GM23338 (cell line): ENCODE measurements at regions not wholly inside any gene's neighbourhood (a gene's known extent, or its start where the extent isn't known, plus 50 kb on each side); places are given as distances from the start of the nearest gene placed in this dataset.

Source experiments
- ATAC-seq: fragments of 200-7000 bp; cut with Tn5 transposase; 3 replicates; pipeline ENCODE4 v1.9.1; 2020
- DNase-seq: peaks from one replicate; pipeline ENCODE4 v3.0.0-alpha.2; 2015; ENCODE audit warnings: low spot score
- H2AFZ ChIP-seq: fragments of 200-600 bp; sonication (generic); 2 replicates; pipeline ENCODE4 v1.8.0; 2016; ENCODE audit warnings: antibody characterized with exemption, mild to moderate bottlenecking, moderate library complexity
- H3F3A ChIP-seq: fragments of 200-600 bp; sonication (generic); replicated peaks from 2 replicates; pipeline ENCODE4 v1.8.0; 2017; ENCODE audit warnings: antibody characterized with exemption, mixed run types, low read depth
- H3K27ac ChIP-seq: fragments of 200-600 bp; sonication (generic); 2 replicates; pipeline ENCODE4 v1.6.1; 2016; ENCODE audit warnings: low read depth
- H3K27me3 ChIP-seq: fragments of 200-600 bp; sonication (generic); 2 replicates; pipeline ENCODE4 v1.8.0; 2016; ENCODE audit warnings: mild to moderate bottlenecking, mixed run types, moderate library complexity; ENCODE audit not compliant: insufficient read depth
- H3K36me3 ChIP-seq: fragments of 200-600 bp; sonication (generic); 2 replicates; pipeline ENCODE4 v1.8.0; 2016; ENCODE audit warnings: mild to moderate bottlenecking; ENCODE audit not compliant: insufficient read depth
- H3K4me1 ChIP-seq: fragments of 200-600 bp; sonication (generic); 2 replicates; pipeline ENCODE4 v1.8.0; 2016; ENCODE audit warnings: mild to moderate bottlenecking, moderate library complexity; ENCODE audit not compliant: insufficient read depth
- H3K4me2 ChIP-seq: fragments of 200-600 bp; sonication (generic); 2 replicates; pipeline ENCODE4 v1.7.1; 2017; ENCODE audit warnings: mixed run types
- H3K4me3 ChIP-seq: fragments of 200-600 bp; sonication (generic); 2 replicates; pipeline ENCODE4 v1.6.1; 2016; ENCODE audit warnings: mixed run types
- H3K79me2 ChIP-seq: fragments of 200-600 bp; sonication (generic); replicated peaks from 2 replicates; pipeline ENCODE4 v1.8.0; 2017; ENCODE audit warnings: mild to moderate bottlenecking; ENCODE audit not compliant: insufficient read depth
- H3K9me2 ChIP-seq: fragments of 200-600 bp; sonication (generic); 2 replicates; pipeline ENCODE4 v1.8.0; 2017; ENCODE audit not compliant: insufficient read depth
- H4K20me1 ChIP-seq: fragments of 200-600 bp; sonication (generic); replicated peaks from 2 replicates; pipeline ENCODE4 v1.8.0; 2017; ENCODE audit warnings: mild to moderate bottlenecking; ENCODE audit not compliant: insufficient read depth
- H3K27ac Mint-ChIP-seq: 2 replicates; pipeline ENCODE4 v1.8.0; 2020; ENCODE audit warnings: inconsistent platforms, mild to moderate bottlenecking, moderate library complexity, mixed read lengths
- H3K27me3 Mint-ChIP-seq: 3 replicates; pipeline ENCODE4 v1.8.0; 2022; ENCODE audit warnings: low read depth, mild to moderate bottlenecking, moderate library complexity, mixed read lengths, inconsistent platforms; ENCODE audit not compliant: insufficient read depth, poor library complexity
- H3K36me3 Mint-ChIP-seq: 3 replicates; pipeline ENCODE4 v1.8.0; 2021; ENCODE audit warnings: low read depth, mild to moderate bottlenecking, inconsistent platforms, moderate library complexity, mixed read lengths
- H3K4me1 Mint-ChIP-seq: 3 replicates; pipeline ENCODE4 v1.8.0; 2020; ENCODE audit warnings: mild to moderate bottlenecking, inconsistent platforms, mixed read lengths
- H3K4me3 Mint-ChIP-seq: 3 replicates; pipeline ENCODE4 v1.8.0; 2021; ENCODE audit warnings: moderate library complexity, mild to moderate bottlenecking, inconsistent platforms, mixed read lengths
- H3K9me3 Mint-ChIP-seq: 3 replicates; pipeline ENCODE4 v1.8.0; 2020; ENCODE audit warnings: moderate library complexity, mild to moderate bottlenecking, inconsistent platforms, mixed read lengths
- CREB1 ChIP-seq: fragments of 250-450 bp; sonication (Bioruptor Pico); IDR thresholded peaks from 2 replicates; pipeline ENCODE4 v1.5.0; 2020; ENCODE audit warnings: low read depth, mild to moderate bottlenecking, moderate library complexity
- EZH2 ChIP-seq: fragments of 200-600 bp; sonication (generic); IDR thresholded peaks from one replicate; pipeline ENCODE4 v1.8.0; 2017; ENCODE audit warnings: antibody characterized with exemption, mild to moderate bottlenecking, low read depth; ENCODE audit not compliant: unreplicated experiment
- NANOG ChIP-seq: IDR thresholded peaks from 2 replicates; pipeline ENCODE4 v1.6.1; 2016; ENCODE audit warnings: antibody characterized with exemption, borderline replicate concordance
- REST ChIP-seq: IDR thresholded peaks from one replicate; pipeline ENCODE4 v1.6.1; 2018; ENCODE audit warnings: antibody characterized with exemption; ENCODE audit not compliant: unreplicated experiment
- STAT1 ChIP-seq: IDR thresholded peaks from one replicate; pipeline ENCODE4 v1.6.1; 2016; ENCODE audit warnings: antibody characterized with exemption; ENCODE audit not compliant: unreplicated experiment
- ZNF462 ChIP-seq: fragments of 250-450 bp; sonication (Bioruptor Pico); IDR thresholded peaks from 2 replicates; pipeline ENCODE4 v1.5.0; 2020; ENCODE audit warnings: mild to moderate bottlenecking, moderate library complexity

GRCh38 chr6:22021966-22022365, 274.9 kb downstream of the PRL start:
- ATAC-seq: no peak
- no peaks in the 10 kb centered on the region for H4K20me1 ChIP-seq
- DNase-seq: no peak
- Mint-ChIP-seq H3K36me3 (peaks cover 4% of the 10 kb centered on the region; the same call in 1 of the 3 replicates), H3K27ac (no peak overlapping the region), H3K27me3 (peaks cover 9% of the 10 kb centered on the region), H3K9me3 (peaks cover 9% of the 10 kb centered on the region; the same call in 1 of the 3 replicates), H3K4me3 (no peak overlapping the region), H3K4me1 (peaks cover 28% of the 10 kb centered on the region)
- 0 out of 2 replicates have a peak, but pooled peaks cover 3% of the 10 kb centered on the region for H3K36me3 ChIP-seq
- H3K27ac ChIP-seq: no peak overlapping the region
- H3K4me3 ChIP-seq: no peak overlapping the region
- H3K4me2 ChIP-seq: no peak overlapping the region
- H3F3A ChIP-seq: 0 out of 2 replicates have a peak, but pooled peaks cover 3% of the 10 kb centered on the region
- no peak overlapping the region for H2AFZ ChIP-seq
- no peak for TF ChIP-seq STAT1
- no peak for TF ChIP-seq EZH2
- no peak for TF ChIP-seq REST
- no peak for TF ChIP-seq NANOG
- TF ChIP-seq CREB1 (CRISPR knock-in tag): no peak
- no peak for TF ChIP-seq ZNF462
- peaks cover 9% of the 10 kb centered on the region for H3K9me2 ChIP-seq
- peaks cover 9% of the 10 kb centered on the region for H3K79me2 ChIP-seq
- H3K4me1 ChIP-seq: peaks cover 34% of the 10 kb centered on the region
- no peaks in the 10 kb centered on the region for H3K27me3 ChIP-seq
